A549 (cell line): ENCODE measurements at regions not wholly inside any gene's neighbourhood (a gene's known extent, or its start where the extent isn't known, plus 50 kb on each side); places are given as distances from the start of the nearest gene placed in this dataset.

Experiments
- HOXA7 ChIP-seq: fragments of 250-450 bp; sonication (Bioruptor Pico); IDR thresholded peaks from 2 replicates; pipeline ENCODE4 v1.5.0; 2020; ENCODE audit warnings: mild to moderate bottlenecking, moderate library complexity
- POLR2A ChIP-seq: IDR thresholded peaks from 2 replicates; pipeline ENCODE4 v1.6.1; 2012; ENCODE audit warnings: mild to moderate bottlenecking, low read length
- RAD21 ChIP-seq, 2 experiments: fragments of >200 bp in 1 of 2; sonication (Bioruptor Twin) in 1 of 2; formaldehyde crosslinking in 1 of 2; IDR thresholded peaks in 1 of 2; conservative IDR thresholded peaks in 1 of 2; 2 replicates in 1 of 2; 3 replicates in 1 of 2; pipeline ENCODE4 v1.6.1; 2012 to 2018; ENCODE audit warnings: inconsistent platforms in 1 of 2
- TF ChIP-seq, protein P1 (sequence below): fragments of >200 bp; sonication (Bioruptor Twin); formaldehyde crosslinking; IDR thresholded peaks from 3 replicates; pipeline ENCODE4 v1.5.1; 2016

DNA sequence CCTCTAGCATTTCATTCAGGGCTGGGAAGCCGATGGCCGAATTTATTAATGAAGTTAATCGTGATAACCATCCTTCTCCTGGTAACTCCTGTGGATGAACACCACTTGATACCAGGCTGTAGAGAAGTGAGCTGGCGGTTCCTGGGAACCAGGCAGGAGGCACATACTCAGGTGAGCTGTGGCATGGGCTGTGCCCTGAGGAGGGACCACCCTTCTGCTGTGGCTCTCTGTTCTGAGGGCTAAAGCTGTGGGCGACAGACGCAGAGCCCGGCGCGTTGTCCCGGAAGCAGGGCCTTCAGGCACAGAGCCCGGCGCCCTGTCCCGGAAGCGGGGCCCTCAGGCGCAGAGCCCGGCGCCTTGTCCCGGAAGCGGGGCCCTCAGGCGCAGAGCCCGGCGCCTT is 462.3 kb upstream of the SALL3 start:
- TF ChIP-seq, protein P1, sequence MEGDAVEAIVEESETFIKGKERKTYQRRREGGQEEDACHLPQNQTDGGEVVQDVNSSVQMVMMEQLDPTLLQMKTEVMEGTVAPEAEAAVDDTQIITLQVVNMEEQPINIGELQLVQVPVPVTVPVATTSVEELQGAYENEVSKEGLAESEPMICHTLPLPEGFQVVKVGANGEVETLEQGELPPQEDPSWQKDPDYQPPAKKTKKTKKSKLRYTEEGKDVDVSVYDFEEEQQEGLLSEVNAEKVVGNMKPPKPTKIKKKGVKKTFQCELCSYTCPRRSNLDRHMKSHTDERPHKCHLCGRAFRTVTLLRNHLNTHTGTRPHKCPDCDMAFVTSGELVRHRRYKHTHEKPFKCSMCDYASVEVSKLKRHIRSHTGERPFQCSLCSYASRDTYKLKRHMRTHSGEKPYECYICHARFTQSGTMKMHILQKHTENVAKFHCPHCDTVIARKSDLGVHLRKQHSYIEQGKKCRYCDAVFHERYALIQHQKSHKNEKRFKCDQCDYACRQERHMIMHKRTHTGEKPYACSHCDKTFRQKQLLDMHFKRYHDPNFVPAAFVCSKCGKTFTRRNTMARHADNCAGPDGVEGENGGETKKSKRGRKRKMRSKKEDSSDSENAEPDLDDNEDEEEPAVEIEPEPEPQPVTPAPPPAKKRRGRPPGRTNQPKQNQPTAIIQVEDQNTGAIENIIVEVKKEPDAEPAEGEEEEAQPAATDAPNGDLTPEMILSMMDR: no peak
- TF ChIP-seq POLR2A (no peak), RAD21 (conservative IDR thresholded peaks at IDR 0.05 in 1 of 2, IDR thresholded peaks at IDR 0.05 in 1 of 2) (no peak), HOXA7 (CRISPR knock-in tag) (no peak)
